Hepatocyte (in vitro differentiated cells): ENCODE measurements at regions not wholly inside any gene's neighbourhood (a gene's known extent, or its start where the extent isn't known, plus 50 kb on each side); places are given as distances from the start of the nearest gene placed in this dataset.

ENCODE experiments used
- EZH2 ChIP-seq: fragments of 200-600 bp; sonication (generic); IDR thresholded peaks from 2 replicates; pipeline ENCODE4 v1.6.1; 2016; ENCODE audit warnings: antibody characterized with exemption, mild to moderate bottlenecking, borderline replicate concordance
- EZH2phosphoT487 ChIP-seq: fragments of 200-600 bp; sonication (generic); IDR thresholded peaks from one replicate; pipeline ENCODE4 v1.6.1; 2018; ENCODE audit warnings: antibody characterized with exemption, mild to moderate bottlenecking, low read depth, moderate library complexity; ENCODE audit not compliant: unreplicated experiment, severe bottlenecking
- TF ChIP-seq, protein P1 (sequence below): fragments of 200-600 bp; sonication (generic); IDR thresholded peaks from 2 replicates; pipeline ENCODE4 v1.5.1; 2016; ENCODE audit warnings: antibody characterized with exemption, mild to moderate bottlenecking; ENCODE audit not compliant: poor library complexity

DNA sequence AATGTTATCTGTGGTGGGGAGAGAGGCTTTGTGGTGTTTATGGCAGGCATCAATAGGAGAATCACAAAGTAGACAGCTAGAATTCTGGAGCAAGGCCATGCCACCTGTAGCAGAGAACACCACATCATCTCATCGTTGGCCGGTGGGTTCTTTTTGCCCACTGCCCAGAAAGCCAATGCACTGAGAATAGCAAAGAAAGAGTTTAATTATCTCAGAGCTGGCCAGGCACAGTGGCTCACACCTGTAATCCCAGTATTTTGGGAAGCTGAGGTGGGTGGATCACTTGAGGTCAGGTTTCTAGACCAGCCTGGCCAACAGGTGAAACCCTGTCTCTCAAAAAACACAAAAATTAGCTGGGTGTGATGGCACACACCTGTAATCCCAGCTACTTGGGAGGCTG, 99.2 kb upstream of the COG2 start:
- TF ChIP-seq EZH2 (no peak), EZH2phosphoT487 (no peak)
- TF ChIP-seq, protein P1, sequence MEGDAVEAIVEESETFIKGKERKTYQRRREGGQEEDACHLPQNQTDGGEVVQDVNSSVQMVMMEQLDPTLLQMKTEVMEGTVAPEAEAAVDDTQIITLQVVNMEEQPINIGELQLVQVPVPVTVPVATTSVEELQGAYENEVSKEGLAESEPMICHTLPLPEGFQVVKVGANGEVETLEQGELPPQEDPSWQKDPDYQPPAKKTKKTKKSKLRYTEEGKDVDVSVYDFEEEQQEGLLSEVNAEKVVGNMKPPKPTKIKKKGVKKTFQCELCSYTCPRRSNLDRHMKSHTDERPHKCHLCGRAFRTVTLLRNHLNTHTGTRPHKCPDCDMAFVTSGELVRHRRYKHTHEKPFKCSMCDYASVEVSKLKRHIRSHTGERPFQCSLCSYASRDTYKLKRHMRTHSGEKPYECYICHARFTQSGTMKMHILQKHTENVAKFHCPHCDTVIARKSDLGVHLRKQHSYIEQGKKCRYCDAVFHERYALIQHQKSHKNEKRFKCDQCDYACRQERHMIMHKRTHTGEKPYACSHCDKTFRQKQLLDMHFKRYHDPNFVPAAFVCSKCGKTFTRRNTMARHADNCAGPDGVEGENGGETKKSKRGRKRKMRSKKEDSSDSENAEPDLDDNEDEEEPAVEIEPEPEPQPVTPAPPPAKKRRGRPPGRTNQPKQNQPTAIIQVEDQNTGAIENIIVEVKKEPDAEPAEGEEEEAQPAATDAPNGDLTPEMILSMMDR = no peak
